T-cell (primary cell): ENCODE measurements at regions not wholly inside any gene's neighbourhood (a gene's known extent, or its start where the extent isn't known, plus 50 kb on each side); places are given as distances from the start of the nearest gene placed in this dataset.

Experiments used
- ATAC-seq, 4 experiments: fragments of 200-7000 bp in 3 of 4; fragments of 150-1000 bp in 1 of 4; cut with Tn5 transposase; replicated peaks in 1 of 4; 1 replicate in 3 of 4; 2 replicates in 1 of 4; pipeline ENCODE4 v1.10.0; 2021; ENCODE audit warnings: moderate library complexity in 3 of 4, mild to moderate bottlenecking in 2 of 4, moderate number of reproducible peaks in 1 of 4
- CTCF ChIA-PET, 2 donors: fragments of 300-600 bp; sonication (Branson Sonifier 250); formaldehyde crosslinking; loops; one replicate each; lab custom pipeline; 2022; ENCODE audit warnings: antibody characterized with exemption in 2 of 2; lab: Charles Lee
- POLR2A ChIA-PET, 2 donors: fragments of 300-600 bp; sonication (Branson Sonifier 250); formaldehyde crosslinking; loops; one replicate each; lab custom pipeline; 2022; ENCODE audit warnings: antibody characterized with exemption in 2 of 2; lab: Charles Lee
- DNase-seq, 35 experiments: peaks; one replicate each; pipeline versions ENCODE4 v3.0.0 to v3.0.0-alpha.2; 2013 to 2023
- H3K27ac ChIP-seq: one replicate; pipeline ENCODE4 v1.5.1; 2013; ENCODE audit warnings: low read length
- H3K27me3 ChIP-seq, 2 experiments: replicated peaks in 1 of 2; 1 replicate in 1 of 2; 2 replicates in 1 of 2; pipeline versions ENCODE4 v1.6.1 to v1.7.0; 2013; ENCODE audit warnings: low read length in 1 of 2, mixed read lengths in 1 of 2; ENCODE audit not compliant: control insufficient read depth in 2 of 2, insufficient read depth in 2 of 2; ENCODE audit errors: extremely low read depth in 1 of 2
- H3K36me3 ChIP-seq, 2 donors: 1 replicate in 1 of 2; 2 replicates in 1 of 2; pipeline versions ENCODE4 v1.6.1 to v1.7.0; 2013; ENCODE audit warnings: low read length in 1 of 2; ENCODE audit not compliant: control insufficient read depth in 2 of 2, insufficient read depth in 1 of 2; ENCODE audit errors: extremely low read depth in 1 of 2
- H3K4me1 ChIP-seq, 2 experiments: 1 replicate in 1 of 2; 2 replicates in 1 of 2; pipeline versions ENCODE4 v1.6.1 to v1.7.0; 2013; ENCODE audit warnings: low read length in 2 of 2, mixed read lengths in 1 of 2; ENCODE audit not compliant: insufficient read depth in 2 of 2, control insufficient read depth in 1 of 2; ENCODE audit errors: extremely low read depth in 1 of 2
- H3K4me3 ChIP-seq, 2 donors: 1 replicate in 1 of 2; 2 replicates in 1 of 2; pipeline versions ENCODE4 v1.5.1 to v1.7.0; 2013; ENCODE audit warnings: mild to moderate bottlenecking in 2 of 2, low read length in 1 of 2, moderate library complexity in 1 of 2; ENCODE audit not compliant: control insufficient read depth in 1 of 2; ENCODE audit errors: extremely low read depth in 1 of 2
- H3K9me3 ChIP-seq: 2 replicates; pipeline ENCODE4 v1.7.0; 2013
- H3K27ac Mint-ChIP-seq, 2 donors: one replicate each; pipeline ENCODE4 v1.8.0; 2020 to 2021; ENCODE audit warnings: mild to moderate bottlenecking in 2 of 2, mixed read lengths in 2 of 2
- H3K27me3 Mint-ChIP-seq, 2 donors: one replicate each; pipeline ENCODE4 v1.8.0; 2021 to 2022; ENCODE audit warnings: mixed read lengths in 2 of 2
- H3K36me3 Mint-ChIP-seq: one replicate; pipeline ENCODE4 v1.8.0; 2021; ENCODE audit warnings: mixed read lengths
- H3K4me1 Mint-ChIP-seq, 3 donors: one replicate each; pipeline ENCODE4 v1.8.0; 2020 to 2022; ENCODE audit warnings: mixed read lengths in 3 of 3, mild to moderate bottlenecking in 1 of 3
- H3K4me3 Mint-ChIP-seq, 3 donors: one replicate each; pipeline ENCODE4 v1.8.0; 2020 to 2022; ENCODE audit warnings: mild to moderate bottlenecking in 3 of 3, mixed read lengths in 3 of 3, moderate library complexity in 3 of 3
- H3K9me3 Mint-ChIP-seq, 3 donors: one replicate each; pipeline ENCODE4 v1.8.0; 2020 to 2022; ENCODE audit warnings: mixed read lengths in 3 of 3
- WGBS: methylation state at CpG from one replicate; pipeline ENCODE4 v1.1.5; 2013; ENCODE audit warnings: missing lambda C conversion rate; ENCODE audit not compliant: insufficient coverage; 5-methylcytosine and 5-hydroxymethylcytosine counted together

DNA sequence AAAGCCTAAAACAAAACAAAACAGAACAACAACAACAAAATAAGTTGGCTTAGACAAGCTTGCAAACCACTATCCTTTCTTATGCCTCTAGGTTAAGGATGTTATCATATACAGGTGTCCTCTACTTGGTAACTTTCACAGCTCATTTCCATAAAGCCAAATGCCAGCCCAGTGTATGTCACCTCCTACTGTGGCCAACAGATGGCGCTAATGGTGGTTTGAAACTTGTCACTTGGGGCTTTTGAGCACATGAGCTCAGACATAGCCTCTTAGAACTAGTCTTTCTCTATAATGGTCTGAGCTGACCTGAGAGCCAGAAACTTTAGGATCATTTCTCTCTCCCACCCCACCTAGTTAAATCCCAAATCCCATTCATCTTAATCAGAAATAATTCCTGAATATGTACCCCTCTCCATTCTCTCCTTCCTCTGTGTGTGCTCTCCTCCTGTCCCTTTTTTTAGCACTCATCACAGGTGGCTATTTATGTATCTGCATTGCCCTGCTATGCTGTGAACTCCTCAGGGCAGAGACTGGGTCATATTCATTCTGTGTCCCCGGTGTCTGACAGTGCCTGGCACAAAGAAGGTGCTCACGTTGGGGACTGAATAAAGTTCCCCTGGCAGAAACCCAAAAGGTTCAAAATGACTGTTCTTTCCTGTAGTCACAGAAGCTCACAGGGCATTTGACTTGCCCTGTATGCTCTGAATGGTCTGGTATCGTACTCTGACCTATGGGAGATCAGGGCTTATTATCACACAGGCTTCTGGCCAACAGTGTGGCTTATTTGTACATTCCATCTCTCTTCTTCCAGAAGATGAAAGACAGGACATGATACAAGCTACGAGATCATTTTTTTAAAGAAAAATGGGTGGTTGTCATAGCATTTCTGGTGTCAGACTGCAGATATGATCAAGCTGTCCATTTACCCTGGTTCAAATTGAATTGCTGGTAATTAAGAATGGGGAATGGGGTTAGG is 319.3 kb upstream of the AZI2 start:
- Mint-ChIP-seq H3K27ac (no peak overlapping the region), H3K4me3 (no peak overlapping the region), H3K4me1 (no peaks in the 10 kb centered on the region), H3K36me3 (no peaks in the 10 kb centered on the region), H3K9me3 (no peaks in the 10 kb centered on the region), H3K27me3 (peaks cover 0 to 6% of the 10 kb centered on the region in 2 donors)
- CTCF ChIA-PET, result interaction anchor here (0.5 to 1.1 kb wide), 6 partner anchors 57 to 1531 kb away, joined by 3 to 7 read pairs (median 3); no protein-coding TSS in a partner anchor
- peak in 25 of 35 experiments; percentile 1 to 57 (median 13) for DNase-seq
- 42% methylated on average over 2 of the region's 5 CpGs for WGBS
- Histone ChIP-seq H3K9me3 (no peaks in the 10 kb centered on the region), H3K4me1 (no peaks in the 10 kb centered on the region), H3K27me3 (no peaks in the 10 kb centered on the region), H3K27ac (no peak overlapping the region), H3K4me3 (no peak overlapping the region), H3K36me3 (no peaks in the 10 kb centered on the region)
- POLR2A ChIA-PET, result no interaction called here
- peak in 2 of 4 experiments; percentile 29 to 54 for ATAC-seq

DNA sequence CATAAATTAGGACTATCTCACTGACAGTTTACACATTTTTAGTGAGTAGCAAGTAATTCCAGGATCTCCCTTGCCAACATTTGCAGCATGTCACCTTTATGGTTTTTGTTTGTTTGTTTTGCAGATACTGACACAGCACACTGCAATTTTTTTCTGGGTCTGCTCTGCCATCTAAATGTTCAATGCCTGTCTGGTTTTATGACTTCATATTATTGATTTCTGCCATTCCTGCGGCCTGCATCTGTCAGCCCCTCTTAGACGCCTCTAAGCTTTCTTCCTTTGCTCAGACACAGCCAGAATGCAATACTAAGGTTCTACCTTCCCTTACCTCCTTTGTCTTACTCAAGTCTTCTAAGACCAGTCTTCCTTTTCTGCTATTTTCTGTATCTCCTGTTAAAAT is 321.2 kb upstream of the AZI2 start:
- 84% methylated on average over 2 of the region's 2 CpGs for WGBS
- no peaks in the 10 kb centered on the region for H3K36me3 ChIP-seq

DNA sequence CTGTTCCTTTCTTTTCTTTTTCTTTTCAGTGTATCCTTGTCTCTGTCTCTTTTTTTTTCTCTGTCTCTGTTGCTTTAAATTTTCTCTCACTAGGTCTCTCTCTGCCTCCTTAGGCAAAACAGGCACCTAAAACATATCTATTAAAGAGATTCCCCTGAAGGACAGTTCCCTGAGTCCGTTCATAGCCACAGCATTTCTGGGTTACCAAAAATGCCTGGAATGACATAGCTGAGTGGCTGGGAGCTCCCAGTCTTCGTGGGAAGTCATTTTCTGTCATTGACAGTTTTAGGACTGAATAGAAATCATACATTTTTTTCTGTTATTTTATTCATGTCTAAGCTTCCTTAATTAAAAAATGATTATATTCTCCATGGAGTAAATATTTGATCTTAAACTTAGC is 323.8 kb upstream of the AZI2 start:
- Mint-ChIP-seq H3K27ac (no peak overlapping the region), H3K9me3 (peaks cover 0 to 4% (median 0%) of the 10 kb centered on the region in 3 donors), H3K27me3 (peaks cover 0 to 6% of the 10 kb centered on the region in 2 donors), H3K4me3 (no peak overlapping the region), H3K4me1 (no peaks in the 10 kb centered on the region), H3K36me3 (no peaks in the 10 kb centered on the region)
- Histone ChIP-seq H3K4me1 (no peaks in the 10 kb centered on the region), H3K27me3 (no peaks in the 10 kb centered on the region), H3K27ac (no peak overlapping the region), H3K36me3 (no peaks in the 10 kb centered on the region), H3K4me3 (no peak overlapping the region), H3K9me3 (no peaks in the 10 kb centered on the region)
- no CpG with 5 or more reads among the region's 2 CpGs for WGBS
- DNase-seq (no peak), ATAC-seq (no peak)
- ChIA-PET POLR2A (no interaction called here), CTCF (no interaction called here)

More for the DNA sequence above, 321.2 kb upstream of the AZI2 start:
- H3K4me1 Mint-ChIP-seq, result no peaks in the 10 kb centered on the region
- no peaks in the 10 kb centered on the region for H3K36me3 Mint-ChIP-seq
- no peak overlapping the region for H3K4me3 Mint-ChIP-seq
- ChIA-PET CTCF (interaction anchor here in 1 of 2 donors (0.7 kb wide), 1 partner anchor 10 kb away, joined by 3 read pairs; no protein-coding TSS in a partner anchor), POLR2A (no interaction called here)
- H3K27ac Mint-ChIP-seq, result no peak overlapping the region
- H3K27me3 Mint-ChIP-seq, result peaks cover 0 to 6% of the 10 kb centered on the region in 2 donors
- no peak for ATAC-seq
- Histone ChIP-seq H3K4me3 (no peak overlapping the region), H3K27ac (no peak overlapping the region), H3K27me3 (no peaks in the 10 kb centered on the region), H3K9me3 (no peaks in the 10 kb centered on the region), H3K4me1 (no peaks in the 10 kb centered on the region)
- H3K9me3 Mint-ChIP-seq, result no peaks in the 10 kb centered on the region
- DNase-seq, result no peak

DNA sequence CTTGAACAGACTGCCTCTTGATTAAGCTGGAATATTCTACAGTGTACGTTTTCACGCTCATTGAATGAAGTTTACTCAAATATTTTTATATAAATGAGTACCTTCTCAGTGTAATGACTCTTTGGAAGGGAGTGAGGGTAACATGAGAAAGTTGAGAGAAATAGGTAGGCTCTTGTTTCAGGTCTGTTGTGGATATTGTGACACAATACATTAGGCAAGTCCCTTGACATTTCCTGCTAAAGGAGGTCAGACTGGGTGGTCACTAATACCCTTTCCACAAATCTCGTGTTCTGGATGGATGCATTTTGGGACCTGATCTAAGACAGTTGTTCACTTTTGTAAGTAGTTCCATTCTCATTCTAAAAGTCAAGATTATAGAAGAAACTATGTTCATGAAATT is 324.8 kb upstream of the AZI2 start:
- ATAC-seq, result no peak
- H3K27me3 Mint-ChIP-seq, result peaks cover 0 to 6% of the 10 kb centered on the region in 2 donors

DNA sequence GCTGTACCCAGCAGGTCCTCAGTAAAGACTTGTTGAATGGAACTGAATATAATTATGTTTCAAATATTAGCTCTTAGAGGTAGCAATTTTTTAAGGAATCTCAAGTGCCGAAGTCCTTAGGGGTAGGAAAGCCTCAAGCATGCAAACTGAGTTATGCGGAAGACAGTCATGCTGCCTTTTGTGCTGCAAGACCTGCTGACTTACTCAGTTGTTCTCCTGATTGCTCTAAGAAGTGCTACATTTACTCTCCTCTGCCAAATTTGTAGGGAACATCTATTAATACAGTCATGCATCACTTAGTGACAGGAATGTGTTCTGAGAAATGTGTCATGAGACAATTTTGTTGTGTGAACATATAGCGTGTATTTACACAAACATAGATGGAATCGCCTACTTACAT is 325.6 kb upstream of the AZI2 start:
- no peak for DNase-seq
- peaks cover 0 to 7% (median 3%) of the 10 kb centered on the region in 3 donors for H3K9me3 Mint-ChIP-seq
- no peaks in the 10 kb centered on the region for H3K4me1 Mint-ChIP-seq
- H3K27me3 ChIP-seq, result no peaks in the 10 kb centered on the region
- no peaks in the 10 kb centered on the region for H3K36me3 ChIP-seq
- H3K27ac ChIP-seq, result no peak overlapping the region
- POLR2A ChIA-PET, result no interaction called here
- ATAC-seq, result no peak
- 100% methylated on average over 2 of the region's 4 CpGs for WGBS
- H3K4me3 Mint-ChIP-seq, result no peak overlapping the region
- no peaks in the 10 kb centered on the region for H3K9me3 ChIP-seq
- no peak overlapping the region for H3K4me3 ChIP-seq
- no peaks in the 10 kb centered on the region for H3K36me3 Mint-ChIP-seq
- CTCF ChIA-PET, result no interaction called here
- H3K27me3 Mint-ChIP-seq, result peaks cover 0 to 6% of the 10 kb centered on the region in 2 donors
- H3K4me1 ChIP-seq, result no peaks in the 10 kb centered on the region
- H3K27ac Mint-ChIP-seq, result no peak overlapping the region

More for the DNA sequence above, 324.8 kb upstream of the AZI2 start:
- POLR2A ChIA-PET, result no interaction called here
- H3K9me3 Mint-ChIP-seq, result peaks cover 0 to 5% (median under 1%) of the 10 kb centered on the region in 3 donors
- Histone ChIP-seq H3K4me3 (no peak overlapping the region), H3K27me3 (no peaks in the 10 kb centered on the region), H3K36me3 (no peaks in the 10 kb centered on the region), H3K9me3 (no peaks in the 10 kb centered on the region), H3K4me1 (no peaks in the 10 kb centered on the region), H3K27ac (no peak overlapping the region)
- H3K36me3 Mint-ChIP-seq, result no peaks in the 10 kb centered on the region
- no peak for DNase-seq
- no peak overlapping the region for H3K4me3 Mint-ChIP-seq
- WGBS, result no CpG with 5 or more reads among the region's 3 CpGs
- no peaks in the 10 kb centered on the region for H3K4me1 Mint-ChIP-seq
- CTCF ChIA-PET, result no interaction called here
- no peak overlapping the region for H3K27ac Mint-ChIP-seq

DNA sequence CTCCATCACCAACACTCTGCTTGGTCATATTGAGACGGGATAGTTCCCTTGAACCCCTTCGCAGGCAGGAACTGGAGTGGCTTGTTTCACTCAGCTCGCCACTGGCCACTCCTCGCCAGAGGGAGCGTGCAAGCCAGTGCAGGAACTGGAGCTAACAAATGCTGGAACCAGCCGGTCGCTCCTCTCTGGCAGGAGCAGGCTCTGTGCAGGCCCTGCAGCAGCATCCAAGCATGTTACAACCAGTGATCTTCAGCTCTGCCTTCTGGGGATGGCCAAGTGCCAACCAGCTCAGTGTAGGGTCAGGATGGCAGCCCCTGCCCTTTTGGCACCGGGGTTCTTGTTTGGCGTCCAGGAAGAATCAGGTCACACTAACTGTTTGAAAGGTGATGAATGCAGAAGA is 329.0 kb upstream of the AZI2 start:
- ATAC-seq, result no peak
- no peaks in the 10 kb centered on the region for H3K27me3 ChIP-seq
- CTCF ChIA-PET, result no interaction called here

More for the DNA sequence above, 329.0 kb upstream of the AZI2 start:
- POLR2A ChIA-PET, result no interaction called here
- Histone ChIP-seq H3K9me3 (no peaks in the 10 kb centered on the region), H3K27ac (no peak overlapping the region), H3K36me3 (no peaks in the 10 kb centered on the region), H3K4me1 (no peaks in the 10 kb centered on the region), H3K4me3 (no peak overlapping the region)
- no peak overlapping the region for H3K4me3 Mint-ChIP-seq
- H3K36me3 Mint-ChIP-seq, result no peaks in the 10 kb centered on the region
- DNase-seq, result no peak
- peaks cover 0 to 2% of the 10 kb centered on the region in 2 donors for H3K27me3 Mint-ChIP-seq
- H3K9me3 Mint-ChIP-seq, result peaks cover 0 to 7% (median 3%) of the 10 kb centered on the region in 3 donors
- H3K27ac Mint-ChIP-seq, result no peak overlapping the region
- H3K4me1 Mint-ChIP-seq, result no peaks in the 10 kb centered on the region
- 86% methylated on average over 9 of the region's 9 CpGs for WGBS
